Upper lobe of left lung (tissue), 4 donors: ENCODE measurements at regions not wholly inside any gene's neighbourhood (a gene's known extent, or its start where the extent isn't known, plus 50 kb on each side); places are given as distances from the start of the nearest gene placed in this dataset.

Experiments used
- EP300 ChIP-seq, 4 donors: sonication (generic); formaldehyde crosslinking; IDR thresholded peaks; one replicate each; pipeline ENCODE4 v1.5.1; 2017; ENCODE audit warnings: antibody characterized with exemption in 4 of 4, control low read depth in 2 of 4
- TF ChIP-seq, protein P1 (sequence below), 6 experiments: fragments of 450-650 bp in 4 of 6; fragments of 200-600 bp in 2 of 6; sonication (generic) in 2 of 6; IDR thresholded peaks; one replicate each; pipeline ENCODE4 v1.5.1; 2016 to 2019; ENCODE audit warnings: antibody characterized with exemption in 6 of 6

DNA sequence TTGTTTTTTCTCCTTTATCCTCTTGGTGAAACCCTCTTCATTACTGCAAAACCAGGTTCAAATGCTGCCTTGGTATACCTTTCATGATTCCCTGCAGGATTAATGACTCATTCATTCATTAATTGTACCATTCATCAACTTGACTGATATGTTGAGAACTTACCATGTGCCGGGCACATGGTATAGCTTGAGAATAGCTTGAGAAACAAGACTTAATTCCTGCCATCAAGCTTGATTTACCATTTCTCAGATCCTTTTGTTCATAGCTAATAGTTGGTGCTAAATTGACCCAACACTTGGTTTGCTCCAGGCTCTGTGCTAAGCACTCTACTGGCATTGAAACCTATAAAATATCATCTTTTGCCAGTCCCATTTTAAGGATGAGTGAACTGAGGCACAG is 165.7 kb downstream of the YIPF5 start:
- TF ChIP-seq, protein P1, sequence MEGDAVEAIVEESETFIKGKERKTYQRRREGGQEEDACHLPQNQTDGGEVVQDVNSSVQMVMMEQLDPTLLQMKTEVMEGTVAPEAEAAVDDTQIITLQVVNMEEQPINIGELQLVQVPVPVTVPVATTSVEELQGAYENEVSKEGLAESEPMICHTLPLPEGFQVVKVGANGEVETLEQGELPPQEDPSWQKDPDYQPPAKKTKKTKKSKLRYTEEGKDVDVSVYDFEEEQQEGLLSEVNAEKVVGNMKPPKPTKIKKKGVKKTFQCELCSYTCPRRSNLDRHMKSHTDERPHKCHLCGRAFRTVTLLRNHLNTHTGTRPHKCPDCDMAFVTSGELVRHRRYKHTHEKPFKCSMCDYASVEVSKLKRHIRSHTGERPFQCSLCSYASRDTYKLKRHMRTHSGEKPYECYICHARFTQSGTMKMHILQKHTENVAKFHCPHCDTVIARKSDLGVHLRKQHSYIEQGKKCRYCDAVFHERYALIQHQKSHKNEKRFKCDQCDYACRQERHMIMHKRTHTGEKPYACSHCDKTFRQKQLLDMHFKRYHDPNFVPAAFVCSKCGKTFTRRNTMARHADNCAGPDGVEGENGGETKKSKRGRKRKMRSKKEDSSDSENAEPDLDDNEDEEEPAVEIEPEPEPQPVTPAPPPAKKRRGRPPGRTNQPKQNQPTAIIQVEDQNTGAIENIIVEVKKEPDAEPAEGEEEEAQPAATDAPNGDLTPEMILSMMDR (IDR thresholded peaks at IDR 0.05), result no peak
- TF ChIP-seq EP300 (IDR thresholded peaks at IDR 0.05), result no peak
